HFF-Myc (cell line): ENCODE measurements at regions not wholly inside any gene's neighbourhood (a gene's known extent, or its start where the extent isn't known, plus 50 kb on each side); places are given as distances from the start of the nearest gene placed in this dataset.

ENCODE experiments used
- DNase-seq: peaks from one replicate; pipeline ENCODE4 v3.0.0-alpha.2; 2011; ENCODE audit warnings: low read depth; ENCODE audit errors: extremely low read depth
- H3K4me3 ChIP-seq: replicated peaks from 2 replicates; pipeline ENCODE4 v1.5.1; 2011; ENCODE audit warnings: low read depth, mild to moderate bottlenecking, control low read depth, low read length
- CTCF ChIP-seq: IDR thresholded peaks from 2 replicates; pipeline ENCODE4 v1.5.1; 2012; ENCODE audit warnings: mild to moderate bottlenecking, low read depth, low read length, control low read depth; ENCODE audit errors: missing control alignments

GRCh38 chr5:58040846-58041245 is 419.0 kb downstream of the PLK2 start:
- no peak for DNase-seq
- no peak for TF ChIP-seq CTCF

GRCh38 chr5:58040044-58040443 is 419.8 kb downstream of the PLK2 start:
- H3K4me3 ChIP-seq: no peak overlapping the region
- DNase-seq: no peak
- no peak for TF ChIP-seq CTCF

More at GRCh38 chr5:58040846-58041245, 419.0 kb downstream of the PLK2 start:
- no peak overlapping the region for H3K4me3 ChIP-seq

GRCh38 chr5:58037899-58038298 is 422.0 kb downstream of the PLK2 start:
- no peak for TF ChIP-seq CTCF
- no peak for DNase-seq
- no peak overlapping the region for H3K4me3 ChIP-seq

GRCh38 chr5:58025809-58026208 is 434.1 kb downstream of the PLK2 start:
- no peak for TF ChIP-seq CTCF
- DNase-seq: no peak
- H3K4me3 ChIP-seq: no peak overlapping the region

GRCh38 chr5:58024151-58024550 is 435.7 kb downstream of the PLK2 start:
- no peak for DNase-seq
- TF ChIP-seq CTCF: no peak
- no peak overlapping the region for H3K4me3 ChIP-seq

GRCh38 chr5:58022055-58022454 is 437.8 kb downstream of the PLK2 start:
- no peak for TF ChIP-seq CTCF
- H3K4me3 ChIP-seq: no peak overlapping the region
- DNase-seq: no peak

GRCh38 chr5:58021466-58021865 is 438.4 kb downstream of the PLK2 start:
- no peak for DNase-seq
- no peak for TF ChIP-seq CTCF
- no peak overlapping the region for H3K4me3 ChIP-seq
